DOHH2 (cell line): ENCODE measurements at regions not wholly inside any gene's neighbourhood (a gene's known extent, or its start where the extent isn't known, plus 50 kb on each side); places are given as distances from the start of the nearest gene placed in this dataset.

Experiments used
- H3F3A ChIP-seq: fragments of 200-600 bp; sonication (generic), shearing (Covaris generic); 2 replicates; pipeline ENCODE4 v1.6.0; 2016; ENCODE audit warnings: antibody characterized with exemption, mild to moderate bottlenecking; ENCODE audit not compliant: control insufficient read depth, insufficient read depth
- H3K27ac ChIP-seq: fragments of 200-600 bp; sonication (generic); 2 replicates; pipeline ENCODE4 v1.5.1; 2014; ENCODE audit warnings: low read depth, mild to moderate bottlenecking, low read length, moderate library complexity
- H3K27me3 ChIP-seq: fragments of 200-600 bp; sonication (generic); 2 replicates; pipeline ENCODE4 v1.6.1; 2014; ENCODE audit warnings: mild to moderate bottlenecking, low read length, mixed read lengths; ENCODE audit not compliant: control insufficient read depth
- H3K36me3 ChIP-seq: fragments of 200-600 bp; sonication (generic); 2 replicates; pipeline ENCODE4 v1.6.1; 2014; ENCODE audit warnings: mild to moderate bottlenecking, low read length, moderate library complexity, mixed read lengths; ENCODE audit not compliant: control insufficient read depth
- H3K4me1 ChIP-seq: fragments of 200-600 bp; sonication (generic); 2 replicates; pipeline ENCODE4 v1.6.1; 2014; ENCODE audit warnings: mild to moderate bottlenecking, low read length, mixed read lengths; ENCODE audit not compliant: control insufficient read depth
- H3K4me2 ChIP-seq: fragments of 200-600 bp; sonication (generic); 2 replicates; pipeline ENCODE4 v1.6.0; 2014; ENCODE audit warnings: mild to moderate bottlenecking, low read length, moderate library complexity
- H3K4me3 ChIP-seq: fragments of 200-600 bp; sonication (generic); 2 replicates; pipeline ENCODE4 v1.5.1; 2014; ENCODE audit warnings: mild to moderate bottlenecking, low read length, mixed read lengths
- H3K79me2 ChIP-seq: fragments of 200-600 bp; sonication (generic); 2 replicates; pipeline ENCODE4 v1.6.1; 2014; ENCODE audit warnings: mild to moderate bottlenecking, low read length, mixed read lengths; ENCODE audit not compliant: control insufficient read depth
- H3K9me2 ChIP-seq: fragments of 200-600 bp; sonication (generic); replicated peaks from 2 replicates; pipeline ENCODE4 v1.6.1; 2014; ENCODE audit warnings: mild to moderate bottlenecking, low read length, mixed read lengths; ENCODE audit not compliant: control insufficient read depth
- H3K9me3 ChIP-seq: fragments of 200-600 bp; sonication (generic); 2 replicates; pipeline ENCODE4 v1.6.1; 2014; ENCODE audit warnings: antibody characterized with exemption, low read length, mixed read lengths; ENCODE audit not compliant: control insufficient read depth, insufficient read depth
- H4K20me1 ChIP-seq: fragments of 200-600 bp; sonication (generic); 2 replicates; pipeline ENCODE4 v1.6.0; 2014; ENCODE audit warnings: low read depth, mild to moderate bottlenecking, antibody characterized with exemption, low read length, moderate library complexity; ENCODE audit not compliant: control insufficient read depth, insufficient read depth
- EZH2phosphoT487 ChIP-seq: fragments of 200-600 bp; sonication (generic); IDR thresholded peaks from 2 replicates; pipeline ENCODE4 v1.6.1; 2017; ENCODE audit warnings: borderline replicate concordance, mild to moderate bottlenecking, antibody characterized with exemption, low read length, moderate library complexity, mixed read lengths
- TF ChIP-seq, protein P1 (sequence below): fragments of 200-600 bp; sonication (generic); IDR thresholded peaks from one replicate; pipeline ENCODE4 v1.5.1; 2014; ENCODE audit warnings: antibody characterized with exemption, mild to moderate bottlenecking, low read depth, low read length; ENCODE audit not compliant: poor library complexity, severe bottlenecking

DNA sequence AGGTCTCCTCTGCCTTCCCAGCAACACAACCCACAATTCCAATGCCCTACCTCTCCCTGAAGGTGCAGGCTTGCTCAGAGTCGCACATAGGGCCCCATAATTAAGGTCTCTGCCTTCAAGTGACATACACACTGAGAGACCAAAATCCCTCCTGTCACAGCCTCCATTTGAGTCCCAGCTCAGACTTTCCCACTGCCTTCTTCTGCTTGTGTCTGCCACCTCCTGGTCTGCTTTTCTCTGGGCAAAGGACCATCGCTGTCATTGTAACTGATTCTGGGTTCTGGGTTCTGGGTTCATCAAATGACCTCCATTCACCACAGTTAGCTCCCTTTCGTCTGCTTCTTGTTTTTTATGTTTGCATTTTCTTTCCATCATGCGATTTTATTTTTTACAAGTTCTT, 119.2 kb upstream of the ATP1B1 start:
- Histone ChIP-seq H3K9me2 (no peaks in the 10 kb centered on the region), H4K20me1 (no peaks in the 10 kb centered on the region), H3F3A (no peaks in the 10 kb centered on the region), H3K9me3 (no peaks in the 10 kb centered on the region), H3K27me3 (no peaks in the 10 kb centered on the region), H3K36me3 (no peaks in the 10 kb centered on the region), H3K4me2 (no peak overlapping the region), H3K4me1 (no peaks in the 10 kb centered on the region), H3K79me2 (no peaks in the 10 kb centered on the region), H3K27ac (no peak overlapping the region), H3K4me3 (no peak overlapping the region)
- no peak for TF ChIP-seq EZH2phosphoT487
- TF ChIP-seq, protein P1, sequence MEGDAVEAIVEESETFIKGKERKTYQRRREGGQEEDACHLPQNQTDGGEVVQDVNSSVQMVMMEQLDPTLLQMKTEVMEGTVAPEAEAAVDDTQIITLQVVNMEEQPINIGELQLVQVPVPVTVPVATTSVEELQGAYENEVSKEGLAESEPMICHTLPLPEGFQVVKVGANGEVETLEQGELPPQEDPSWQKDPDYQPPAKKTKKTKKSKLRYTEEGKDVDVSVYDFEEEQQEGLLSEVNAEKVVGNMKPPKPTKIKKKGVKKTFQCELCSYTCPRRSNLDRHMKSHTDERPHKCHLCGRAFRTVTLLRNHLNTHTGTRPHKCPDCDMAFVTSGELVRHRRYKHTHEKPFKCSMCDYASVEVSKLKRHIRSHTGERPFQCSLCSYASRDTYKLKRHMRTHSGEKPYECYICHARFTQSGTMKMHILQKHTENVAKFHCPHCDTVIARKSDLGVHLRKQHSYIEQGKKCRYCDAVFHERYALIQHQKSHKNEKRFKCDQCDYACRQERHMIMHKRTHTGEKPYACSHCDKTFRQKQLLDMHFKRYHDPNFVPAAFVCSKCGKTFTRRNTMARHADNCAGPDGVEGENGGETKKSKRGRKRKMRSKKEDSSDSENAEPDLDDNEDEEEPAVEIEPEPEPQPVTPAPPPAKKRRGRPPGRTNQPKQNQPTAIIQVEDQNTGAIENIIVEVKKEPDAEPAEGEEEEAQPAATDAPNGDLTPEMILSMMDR = no peak

DNA sequence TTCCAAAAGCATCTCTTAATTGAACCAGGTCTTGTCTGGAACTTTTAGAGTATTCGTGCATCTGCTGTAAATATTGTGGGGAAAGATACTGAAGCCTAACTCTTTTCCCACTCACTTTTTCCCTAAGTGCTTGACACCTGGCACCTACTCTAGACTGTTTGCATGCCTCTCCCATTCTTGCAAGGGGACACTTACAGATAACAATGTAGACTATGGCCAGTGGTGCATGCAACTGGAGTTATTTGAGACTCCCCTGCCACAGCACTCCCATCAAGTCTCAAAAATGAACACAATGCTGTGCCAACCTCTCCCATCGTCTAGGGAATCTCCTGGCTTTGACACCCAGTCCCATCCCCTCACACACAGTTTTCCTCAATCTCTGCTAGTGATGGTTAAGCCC, 118.6 kb upstream of the ATP1B1 start:
- Histone ChIP-seq H3K4me3 (no peak overlapping the region), H3K79me2 (no peaks in the 10 kb centered on the region), H3K36me3 (no peaks in the 10 kb centered on the region), H3K27ac (no peak overlapping the region), H3K9me2 (no peaks in the 10 kb centered on the region), H3K4me2 (no peak overlapping the region), H3K9me3 (no peaks in the 10 kb centered on the region), H3K4me1 (no peaks in the 10 kb centered on the region), H3F3A (no peaks in the 10 kb centered on the region), H4K20me1 (no peaks in the 10 kb centered on the region), H3K27me3 (no peaks in the 10 kb centered on the region)
- TF ChIP-seq EZH2phosphoT487 = no peak

DNA sequence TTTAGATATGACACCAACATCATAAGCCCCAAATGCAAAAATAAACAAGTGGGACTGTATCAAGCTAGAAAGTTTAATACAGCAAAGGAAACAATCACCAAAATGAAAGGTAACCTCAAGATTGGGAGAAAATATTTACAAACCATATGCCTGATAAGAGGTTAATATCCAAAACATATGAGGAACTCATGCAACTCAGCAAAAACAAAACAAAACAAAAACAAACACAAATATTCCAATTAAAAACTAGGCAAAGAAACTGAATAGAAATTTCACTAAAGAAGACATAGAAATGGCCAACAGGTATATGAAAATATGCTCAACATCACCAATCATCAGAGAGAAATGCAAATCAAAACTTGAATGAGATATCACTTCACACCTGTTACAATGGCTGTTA, 116.5 kb upstream of the ATP1B1 start:
- Histone ChIP-seq H3K27me3 (no peaks in the 10 kb centered on the region), H3K79me2 (no peaks in the 10 kb centered on the region), H3K9me2 (no peaks in the 10 kb centered on the region), H3K36me3 (no peaks in the 10 kb centered on the region), H3K4me1 (no peaks in the 10 kb centered on the region), H3K4me3 (no peak overlapping the region), H4K20me1 (no peaks in the 10 kb centered on the region), H3K27ac (no peak overlapping the region), H3K4me2 (no peak overlapping the region), H3K9me3 (no peaks in the 10 kb centered on the region), H3F3A (no peaks in the 10 kb centered on the region)
- no peak for TF ChIP-seq EZH2phosphoT487
- TF ChIP-seq, protein P1 = no peak

DNA sequence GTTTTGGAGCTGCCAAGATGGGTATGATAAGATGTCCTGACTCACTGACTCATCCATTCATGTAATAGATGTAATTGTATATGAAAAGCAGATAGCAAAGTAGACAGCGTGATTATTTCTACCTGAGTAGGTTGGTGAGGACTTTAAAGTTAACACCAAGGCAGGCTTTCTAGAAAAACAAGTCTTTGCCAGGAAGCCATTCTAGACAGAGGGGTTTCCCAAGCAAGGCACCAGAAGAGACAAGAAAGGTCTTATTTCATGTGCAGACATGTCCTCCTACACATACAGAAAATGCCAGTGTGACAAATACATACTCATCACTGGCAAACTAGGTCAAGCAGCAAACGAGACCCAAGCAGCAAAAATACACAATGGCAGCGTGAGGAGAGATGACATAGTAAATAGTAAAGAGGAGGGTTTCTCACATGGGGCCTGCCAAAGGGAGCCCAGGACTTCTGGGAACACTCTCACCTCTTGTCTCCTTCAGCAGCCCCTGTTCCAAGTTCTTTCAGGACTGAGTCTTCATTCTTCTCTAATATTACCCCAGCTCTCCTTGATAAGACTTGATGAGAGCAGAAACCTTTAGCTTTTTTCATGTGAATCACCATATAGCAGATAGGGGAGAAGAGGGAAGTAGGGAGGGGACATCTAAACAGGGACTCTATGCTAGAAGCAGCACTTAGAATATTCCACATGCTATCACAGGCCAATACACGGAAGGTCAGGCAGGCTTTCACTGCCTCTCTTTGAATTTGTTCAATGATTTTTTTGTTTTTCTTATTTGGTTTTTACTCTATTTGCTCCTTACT, 114.6 kb upstream of the ATP1B1 start:
- H3K36me3 ChIP-seq = no peaks in the 10 kb centered on the region
- H3K27me3 ChIP-seq = no peaks in the 10 kb centered on the region
- H3F3A ChIP-seq = no peaks in the 10 kb centered on the region
- H3K4me1 ChIP-seq = no peaks in the 10 kb centered on the region
- TF ChIP-seq, protein P1 = no peak
- TF ChIP-seq EZH2phosphoT487 = no peak
- H3K79me2 ChIP-seq = no peaks in the 10 kb centered on the region
- H3K4me2 ChIP-seq = no peak overlapping the region
- no peaks in the 10 kb centered on the region for H3K9me3 ChIP-seq
- H3K4me3 ChIP-seq = no peak overlapping the region
- no peaks in the 10 kb centered on the region for H3K9me2 ChIP-seq
- H4K20me1 ChIP-seq = no peaks in the 10 kb centered on the region
- no peak overlapping the region for H3K27ac ChIP-seq
